Muscle of arm (tissue), 1 donor: ENCODE measurements at regions not wholly inside any gene's neighbourhood (a gene's known extent, or its start where the extent isn't known, plus 50 kb on each side); places are given as distances from the start of the nearest gene placed in this dataset.
"Not testable (repeated sequence)": the region's sequence is repeated elsewhere in the genome, so short reads cannot be mapped to it uniquely, and the experiment has no call there.

Source experiments
- DNase-seq: peaks from one replicate; pipeline ENCODE4 v3.0.0-alpha.2; 2013

- no peak for DNase-seq
Measured at GRCh38 chr10:22824984-22825383, 102.9 kb upstream of the ARMC3 start.

- DNase-seq: no peak
Measured at GRCh38 chr10:22824520-22824919, 103.3 kb upstream of the ARMC3 start.

GRCh38 chr10:22823109-22823508, 104.7 kb upstream of the ARMC3 start:
- no peak for DNase-seq

GRCh38 chr10:22821921-22822320, 105.9 kb upstream of the ARMC3 start:
- DNase-seq: not testable (repeated sequence)

GRCh38 chr10:22821501-22821900, 106.4 kb upstream of the ARMC3 start:
- DNase-seq: no peak

GRCh38 chr10:22816298-22816653, 101.9 kb upstream of the PIP4K2A start:
- DNase-seq: no peak

- DNase-seq: no peak
Measured at GRCh38 chr10:22810643-22811465, 96.5 kb upstream of the PIP4K2A start.

- no peak for DNase-seq
Measured at GRCh38 chr10:22807238-22807637, 92.9 kb upstream of the PIP4K2A start.

- no peak for DNase-seq
Measured at GRCh38 chr10:22805304-22805703, 90.9 kb upstream of the PIP4K2A start.

GRCh38 chr10:22803261-22803885, 89.0 kb upstream of the PIP4K2A start:
- peak; percentile 21 for DNase-seq

- DNase-seq: peak; percentile 10
Measured at GRCh38 chr10:22801785-22802184, 87.4 kb upstream of the PIP4K2A start.

GRCh38 chr10:22797796-22798195, 83.4 kb upstream of the PIP4K2A start:
- DNase-seq: not testable (repeated sequence)

GRCh38 chr10:22795546-22795945, 81.2 kb upstream of the PIP4K2A start:
- no peak for DNase-seq

- DNase-seq: no peak
Measured at GRCh38 chr10:22792161-22792560, 77.8 kb upstream of the PIP4K2A start.

GRCh38 chr10:22791665-22792064, 77.3 kb upstream of the PIP4K2A start:
- DNase-seq: no peak

GRCh38 chr10:22784668-22785067, 70.3 kb upstream of the PIP4K2A start:
- DNase-seq: no peak

GRCh38 chr10:22783807-22784206, 69.4 kb upstream of the PIP4K2A start:
- DNase-seq: no peak

GRCh38 chr10:22780474-22780885, 66.1 kb upstream of the PIP4K2A start:
- no peak for DNase-seq

- DNase-seq: no peak
Measured at GRCh38 chr10:22779331-22780019, 65.1 kb upstream of the PIP4K2A start.

GRCh38 chr10:22774102-22774501, 59.7 kb upstream of the PIP4K2A start:
- no peak for DNase-seq

- DNase-seq: not testable (repeated sequence)
Measured at GRCh38 chr10:22771631-22772030, 57.3 kb upstream of the PIP4K2A start.

- DNase-seq: no peak
Measured at GRCh38 chr10:22770270-22770669, 55.9 kb upstream of the PIP4K2A start.

GRCh38 chr10:22767859-22768258, 53.5 kb upstream of the PIP4K2A start:
- no peak for DNase-seq
